ENCODE measurements at regions not wholly inside any gene's neighbourhood (a gene's known extent, or its start where the extent isn't known, plus 50 kb on each side); places are given as distances from the start of the nearest gene placed in this dataset.
A peak's percentile ranks its signal among the peaks of the same experiment; 100 is the strongest.
"Not testable (repeated sequence)": the region's sequence is repeated elsewhere in the genome, so short reads cannot be mapped to it uniquely, and the experiment has no call there.

- no peak for ATAC-seq
- no peak overlapping the region for H3K27ac Mint-ChIP-seq
- H3K9me3 Mint-ChIP-seq, result no peaks in the 10 kb centered on the region
- H3K4me3 Mint-ChIP-seq, result no peak overlapping the region
- no peaks in the 10 kb centered on the region for H3K4me1 Mint-ChIP-seq
- no peak for DNase-seq (ENCODE audit: low spot score in 2 of 2)
- H3K36me3 Mint-ChIP-seq, result no peaks in the 10 kb centered on the region
Measured at GRCh38 chr11:33980897-33981296, 70.6 kb upstream of the CAPRIN1 start.

GRCh38 chr11:33978376-33978775 is 73.2 kb upstream of the CAPRIN1 start:
- H3K4me3 Mint-ChIP-seq, result no peak overlapping the region
- ATAC-seq, result no peak
- DNase-seq (ENCODE audit: low spot score in 2 of 2), result no peak
- H3K9me3 Mint-ChIP-seq, result no peaks in the 10 kb centered on the region
- H3K27ac Mint-ChIP-seq, result no peak overlapping the region
- H3K4me1 Mint-ChIP-seq, result no peaks in the 10 kb centered on the region
- H3K36me3 Mint-ChIP-seq, result no peaks in the 10 kb centered on the region

DNA sequence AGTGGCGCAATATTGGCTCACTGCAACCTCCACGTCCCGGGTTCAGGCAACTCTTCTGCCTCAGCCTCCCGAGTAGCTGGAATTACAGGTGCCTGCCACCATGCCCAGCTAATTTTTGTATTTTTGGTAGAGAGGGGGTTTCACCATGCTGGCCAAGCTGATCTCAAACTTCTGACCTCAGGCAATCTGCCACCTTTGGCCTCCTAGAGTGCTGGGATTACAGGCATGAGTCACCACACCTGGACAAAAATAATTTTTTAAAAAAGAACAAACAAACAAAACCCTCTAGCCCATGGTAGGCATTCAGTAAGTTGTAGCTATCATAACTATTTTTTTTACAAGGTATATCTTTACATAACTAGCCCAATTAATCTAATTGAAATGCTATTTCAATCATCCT is 73.9 kb upstream of the CAPRIN1 start:
- no peak overlapping the region for H3K4me3 Mint-ChIP-seq
- no peaks in the 10 kb centered on the region for H3K36me3 Mint-ChIP-seq
- DNase-seq (ENCODE audit: low spot score in 2 of 2) (no peak), ATAC-seq (no peak)
- H3K27ac Mint-ChIP-seq, result no peak overlapping the region
- no peaks in the 10 kb centered on the region for H3K4me1 Mint-ChIP-seq
- no peaks in the 10 kb centered on the region for H3K9me3 Mint-ChIP-seq

DNA sequence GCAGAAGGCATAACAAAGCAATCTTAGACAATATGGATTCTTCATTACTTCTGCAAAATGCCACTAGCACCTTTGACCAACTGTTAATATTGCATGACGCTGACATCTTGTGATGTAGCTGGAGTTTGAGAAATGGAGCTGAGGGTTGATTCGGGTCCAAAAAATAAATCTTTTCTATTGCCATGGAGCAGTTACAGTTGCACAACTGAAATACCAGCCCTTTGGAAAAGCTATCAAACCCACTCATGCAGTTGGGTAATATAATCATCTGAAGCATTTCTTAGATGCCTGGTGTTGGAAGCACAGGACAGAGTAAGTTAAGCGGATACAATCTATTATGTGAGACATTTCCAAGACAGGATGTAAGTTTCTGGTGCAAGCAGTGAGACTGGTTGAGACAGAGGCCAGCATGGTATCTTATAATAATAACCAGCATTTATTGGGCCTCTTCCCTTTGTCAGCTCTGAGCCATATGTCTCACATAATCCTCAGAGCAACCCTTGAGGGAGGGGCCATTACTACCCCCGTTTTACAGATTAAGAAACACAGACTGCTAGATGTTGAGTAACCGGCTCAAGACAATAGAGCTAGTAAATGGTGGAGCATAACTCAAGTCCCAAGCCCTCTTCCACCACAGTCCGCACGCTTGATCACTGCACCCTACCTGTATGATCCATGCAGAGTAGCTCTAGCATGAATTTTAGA is 74.9 kb upstream of the CAPRIN1 start:
- DNase-seq (ENCODE audit: low spot score in 2 of 2), result no peak
- ATAC-seq, result no peak
- H3K36me3 Mint-ChIP-seq, result no peaks in the 10 kb centered on the region
- H3K4me3 Mint-ChIP-seq, result no peak overlapping the region
- H3K9me3 Mint-ChIP-seq, result no peaks in the 10 kb centered on the region
- H3K4me1 Mint-ChIP-seq, result no peaks in the 10 kb centered on the region
- H3K27ac Mint-ChIP-seq, result no peak overlapping the region

DNA sequence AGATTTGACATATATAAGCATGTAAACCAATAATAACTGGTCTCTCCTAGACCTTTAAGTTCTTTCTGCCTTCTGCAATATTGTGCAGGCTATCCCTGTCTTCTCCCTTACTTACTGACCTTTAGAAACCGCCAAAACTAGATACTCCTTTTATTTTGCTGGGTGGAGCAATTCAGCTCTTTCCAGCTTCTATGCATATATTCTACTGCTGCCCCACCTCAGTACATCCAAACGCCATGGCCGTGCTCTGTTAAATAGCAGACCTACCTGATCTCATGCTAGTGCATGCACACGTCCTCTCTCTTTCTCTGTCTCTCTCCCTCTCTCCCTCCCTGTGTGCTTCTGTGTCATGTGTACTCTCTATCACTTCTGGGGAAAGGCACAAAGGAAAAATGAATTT is 76.7 kb upstream of the CAPRIN1 start:
- Mint-ChIP-seq H3K36me3 (no peaks in the 10 kb centered on the region), H3K27ac (no peak overlapping the region), H3K4me3 (no peak overlapping the region), H3K9me3 (no peaks in the 10 kb centered on the region), H3K4me1 (no peaks in the 10 kb centered on the region)
- DNase-seq (ENCODE audit: low spot score in 2 of 2) (no peak), ATAC-seq (no peak)

GRCh38 chr11:33971530-33971929 is 79.7 kb upstream of the LMO2 start:
- not testable (repeated sequence) for ATAC-seq; H3K4me3 Mint-ChIP-seq; H3K9me3 Mint-ChIP-seq; H3K4me1 Mint-ChIP-seq; DNase-seq (ENCODE audit: low spot score in 2 of 2); H3K27ac Mint-ChIP-seq; H3K36me3 Mint-ChIP-seq

DNA sequence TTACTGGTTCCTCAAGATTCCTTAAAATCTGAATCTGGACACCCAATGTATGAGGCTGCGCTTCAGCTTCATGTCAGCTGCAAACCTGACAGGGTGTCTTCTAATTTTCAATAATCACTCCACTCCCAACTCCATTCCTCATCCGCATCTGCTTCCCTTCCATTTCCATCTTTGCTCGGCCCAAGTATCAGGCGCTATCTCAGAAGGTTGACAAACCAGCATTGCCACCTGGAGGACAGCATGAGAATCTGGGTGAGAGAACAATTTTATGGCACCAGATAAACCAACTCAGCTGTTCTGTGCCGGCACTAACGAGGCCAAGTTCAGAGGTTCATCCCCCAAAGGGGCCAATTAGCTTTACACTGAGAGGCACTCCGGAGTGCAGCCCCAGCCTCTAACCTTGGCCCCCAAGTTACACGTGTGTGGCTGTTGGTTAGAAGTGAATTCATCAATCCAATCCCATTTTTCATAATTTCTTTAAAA is 79.1 kb upstream of the LMO2 start:
- Mint-ChIP-seq H3K4me1 (no peaks in the 10 kb centered on the region), H3K9me3 (no peaks in the 10 kb centered on the region), H3K36me3 (no peaks in the 10 kb centered on the region), H3K4me3 (no peak overlapping the region), H3K27ac (no peak overlapping the region)
- ATAC-seq (peak; percentile 40), DNase-seq (ENCODE audit: low spot score in 2 of 2) (no peak)

DNA sequence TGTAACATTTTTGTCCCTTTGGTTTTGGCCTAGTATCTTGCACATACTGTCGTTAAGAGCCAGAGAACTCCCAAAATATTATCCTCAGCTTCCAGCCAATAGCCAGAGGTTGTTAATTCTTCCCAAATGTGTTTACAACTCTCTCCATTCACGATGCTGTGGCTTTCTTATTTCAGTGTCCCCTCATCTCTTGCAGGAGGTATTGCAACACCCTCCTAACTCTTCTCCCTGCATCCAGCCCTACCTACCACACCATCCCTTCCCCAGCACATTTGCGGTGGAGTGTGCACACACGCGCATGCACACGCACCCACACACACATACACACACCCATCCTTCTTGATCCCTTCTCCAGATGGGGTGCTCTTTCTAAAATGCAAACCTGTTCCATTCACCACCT is 75.6 kb upstream of the LMO2 start:
- Mint-ChIP-seq H3K9me3 (no peaks in the 10 kb centered on the region), H3K36me3 (no peaks in the 10 kb centered on the region), H3K4me3 (no peak overlapping the region), H3K27ac (no peak overlapping the region), H3K4me1 (no peaks in the 10 kb centered on the region)
- ATAC-seq (no peak), DNase-seq (ENCODE audit: low spot score in 2 of 2) (no peak)

GRCh38 chr11:33965032-33965431 is 73.2 kb upstream of the LMO2 start:
- H3K4me1 Mint-ChIP-seq, result no peaks in the 10 kb centered on the region
- no peaks in the 10 kb centered on the region for H3K9me3 Mint-ChIP-seq
- H3K27ac Mint-ChIP-seq, result no peak overlapping the region
- ATAC-seq (no peak), DNase-seq (ENCODE audit: low spot score in 2 of 2) (no peak)
- no peaks in the 10 kb centered on the region for H3K36me3 Mint-ChIP-seq
- no peak overlapping the region for H3K4me3 Mint-ChIP-seq

DNA sequence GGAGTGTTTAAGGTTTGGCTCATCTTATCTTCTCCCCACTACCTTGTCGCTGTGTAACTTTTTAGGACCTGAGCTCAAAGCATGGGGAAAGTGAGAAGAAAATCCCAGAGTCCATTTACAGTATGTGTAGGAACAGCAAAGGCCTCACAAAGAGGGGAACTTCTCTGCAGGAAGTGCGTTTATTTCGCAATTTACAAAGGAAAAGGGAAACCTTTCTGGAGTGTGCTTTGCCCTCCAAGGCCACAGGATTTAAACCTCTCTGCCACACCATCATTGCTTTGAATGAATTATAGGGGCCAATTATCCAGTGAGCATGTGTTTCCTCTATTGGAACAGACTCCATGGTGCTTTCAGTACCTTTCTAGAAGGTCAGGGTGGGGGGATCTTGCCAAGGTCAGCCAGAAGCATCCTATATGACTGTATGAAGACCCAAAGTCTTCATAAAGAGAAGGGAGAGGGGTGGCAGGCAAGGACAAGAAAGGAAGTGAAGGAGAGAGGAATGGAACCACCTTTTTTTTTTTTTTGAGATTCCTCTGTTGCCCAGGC is 68.1 kb upstream of the LMO2 start:
- H3K4me1 Mint-ChIP-seq, result no peaks in the 10 kb centered on the region
- H3K4me3 Mint-ChIP-seq, result no peak overlapping the region
- no peak for ATAC-seq
- H3K36me3 Mint-ChIP-seq, result no peaks in the 10 kb centered on the region
- no peak overlapping the region for H3K27ac Mint-ChIP-seq
- DNase-seq (ENCODE audit: low spot score in 2 of 2), result no peak
- H3K9me3 Mint-ChIP-seq, result no peaks in the 10 kb centered on the region

GRCh38 chr11:33957304-33957917 is 65.5 kb upstream of the LMO2 start:
- H3K36me3 Mint-ChIP-seq, result no peaks in the 10 kb centered on the region
- ATAC-seq (no peak), DNase-seq (ENCODE audit: low spot score in 2 of 2) (no peak)
- H3K27ac Mint-ChIP-seq, result no peak overlapping the region
- no peaks in the 10 kb centered on the region for H3K9me3 Mint-ChIP-seq
- H3K4me1 Mint-ChIP-seq, result no peaks in the 10 kb centered on the region
- no peak overlapping the region for H3K4me3 Mint-ChIP-seq

DNA sequence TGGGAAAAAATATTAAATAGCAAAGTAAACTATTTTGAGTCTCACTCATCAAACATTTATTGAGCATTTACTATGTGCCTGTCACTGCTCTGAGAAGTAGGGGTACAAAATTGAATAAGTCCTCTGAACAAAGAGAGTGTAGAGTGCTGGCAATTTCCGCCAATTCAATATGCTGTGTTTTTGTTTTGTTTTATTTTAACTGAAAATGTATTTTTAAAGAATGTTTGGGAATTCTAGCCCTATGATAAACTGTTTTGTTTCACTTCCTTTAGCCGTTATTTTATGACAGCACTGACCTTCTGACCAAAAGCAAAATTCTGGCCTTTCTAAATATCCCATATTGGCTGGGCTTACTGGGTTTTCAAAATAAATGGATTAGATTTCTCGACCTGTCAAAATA is 64.7 kb upstream of the LMO2 start:
- H3K27ac Mint-ChIP-seq, result no peak overlapping the region
- DNase-seq (ENCODE audit: low spot score in 2 of 2) (no peak), ATAC-seq (no peak)
- no peak overlapping the region for H3K4me3 Mint-ChIP-seq
- no peaks in the 10 kb centered on the region for H3K9me3 Mint-ChIP-seq
- H3K36me3 Mint-ChIP-seq, result no peaks in the 10 kb centered on the region
- no peaks in the 10 kb centered on the region for H3K4me1 Mint-ChIP-seq

GRCh38 chr11:33953289-33953688 is 61.4 kb upstream of the LMO2 start:
- no peak overlapping the region for H3K4me3 Mint-ChIP-seq
- H3K27ac Mint-ChIP-seq, result no peak overlapping the region
- no peaks in the 10 kb centered on the region for H3K36me3 Mint-ChIP-seq
- ATAC-seq (no peak), DNase-seq (ENCODE audit: low spot score in 2 of 2) (no peak)
- H3K4me1 Mint-ChIP-seq, result no peaks in the 10 kb centered on the region
- H3K9me3 Mint-ChIP-seq, result no peaks in the 10 kb centered on the region

DNA sequence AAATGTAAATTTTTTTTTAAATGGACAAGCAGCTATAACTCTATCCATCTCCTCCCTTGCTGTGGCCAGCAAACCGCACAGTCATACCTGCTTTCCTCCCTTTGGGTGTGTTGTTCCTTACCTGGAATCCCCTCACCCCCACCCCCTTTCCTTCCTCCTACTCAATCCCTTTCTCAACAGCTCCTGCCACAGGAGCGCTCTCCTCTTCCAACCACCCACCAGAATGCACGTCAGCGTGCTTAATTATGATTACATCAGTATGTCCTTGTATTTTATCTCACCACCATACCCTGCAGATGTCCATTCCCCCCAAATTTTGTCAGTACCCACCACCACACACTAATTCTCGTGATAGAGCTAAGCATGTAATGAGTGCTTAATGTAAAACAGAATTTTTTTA is 60.9 kb upstream of the LMO2 start:
- H3K36me3 Mint-ChIP-seq, result no peaks in the 10 kb centered on the region
- H3K4me3 Mint-ChIP-seq, result no peak overlapping the region
- H3K4me1 Mint-ChIP-seq, result no peaks in the 10 kb centered on the region

GRCh38 chr11:33949252-33949913 is 57.5 kb upstream of the LMO2 start:
- no peak overlapping the region for H3K4me3 Mint-ChIP-seq
- ATAC-seq, result no peak
- H3K9me3 Mint-ChIP-seq, result no peaks in the 10 kb centered on the region
- H3K4me1 Mint-ChIP-seq, result no peaks in the 10 kb centered on the region
- no peaks in the 10 kb centered on the region for H3K36me3 Mint-ChIP-seq
- no peak overlapping the region for H3K27ac Mint-ChIP-seq
- DNase-seq (ENCODE audit: low spot score in 2 of 2), result no peak

More for the DNA sequence above, 60.9 kb upstream of the LMO2 start:
- DNase-seq (ENCODE audit: low spot score in 2 of 2) (no peak), ATAC-seq (no peak)
- Mint-ChIP-seq H3K27ac (no peak overlapping the region), H3K9me3 (no peaks in the 10 kb centered on the region)

- Mint-ChIP-seq H3K4me3 (no peak overlapping the region), H3K27ac (no peak overlapping the region), H3K36me3 (no peaks in the 10 kb centered on the region), H3K9me3 (no peaks in the 10 kb centered on the region), H3K4me1 (no peaks in the 10 kb centered on the region)
- no peak for DNase-seq (ENCODE audit: low spot score in 2 of 2)
- no peak for ATAC-seq
Measured at GRCh38 chr11:33948494-33948893, 56.6 kb upstream of the LMO2 start.

All from stimulated activated effector memory CD8-positive, alpha-beta T cell treated with anti-CD3 and anti-CD28 coated beads, Interleukin-12 subunit alpha, Interleukin-12 subunit beta, amount 100 ng/mL, for 72 hours (primary cell).